ENCODE measurements at regions not wholly inside any gene's neighbourhood (a gene's known extent, or its start where the extent isn't known, plus 50 kb on each side); places are given as distances from the start of the nearest gene placed in this dataset.

- H3K79me2 ChIP-seq (replicated peaks; ENCODE audit: insufficient read depth, low read length) = no peaks in the 10 kb centered on the region
- no peaks in the 10 kb centered on the region for H3K9me2 ChIP-seq (ENCODE audit: insufficient read depth, low read length)
- H2AFZ ChIP-seq (ENCODE audit: low read depth, low read length) = no peak overlapping the region
- H3K4me3 ChIP-seq (ENCODE audit: low read length) = no peak overlapping the region
- H3K27me3 ChIP-seq (ENCODE audit: insufficient read depth, low read depth, low read length) = no peaks in the 10 kb centered on the region
- no peak for TF ChIP-seq RAD21 (conservative IDR thresholded peaks at IDR 0.05)
- no peak for TF ChIP-seq TAF1 (IDR thresholded peaks at IDR 0.05; ENCODE audit: low read depth)
- no peak for TF ChIP-seq SMC3 (conservative IDR thresholded peaks at IDR 0.05; ENCODE audit: poor library complexity)
- no peak for TF ChIP-seq EP300 (conservative IDR thresholded peaks at IDR 0.05; ENCODE audit: poor library complexity, severe bottlenecking)
- TF ChIP-seq, protein P1, sequence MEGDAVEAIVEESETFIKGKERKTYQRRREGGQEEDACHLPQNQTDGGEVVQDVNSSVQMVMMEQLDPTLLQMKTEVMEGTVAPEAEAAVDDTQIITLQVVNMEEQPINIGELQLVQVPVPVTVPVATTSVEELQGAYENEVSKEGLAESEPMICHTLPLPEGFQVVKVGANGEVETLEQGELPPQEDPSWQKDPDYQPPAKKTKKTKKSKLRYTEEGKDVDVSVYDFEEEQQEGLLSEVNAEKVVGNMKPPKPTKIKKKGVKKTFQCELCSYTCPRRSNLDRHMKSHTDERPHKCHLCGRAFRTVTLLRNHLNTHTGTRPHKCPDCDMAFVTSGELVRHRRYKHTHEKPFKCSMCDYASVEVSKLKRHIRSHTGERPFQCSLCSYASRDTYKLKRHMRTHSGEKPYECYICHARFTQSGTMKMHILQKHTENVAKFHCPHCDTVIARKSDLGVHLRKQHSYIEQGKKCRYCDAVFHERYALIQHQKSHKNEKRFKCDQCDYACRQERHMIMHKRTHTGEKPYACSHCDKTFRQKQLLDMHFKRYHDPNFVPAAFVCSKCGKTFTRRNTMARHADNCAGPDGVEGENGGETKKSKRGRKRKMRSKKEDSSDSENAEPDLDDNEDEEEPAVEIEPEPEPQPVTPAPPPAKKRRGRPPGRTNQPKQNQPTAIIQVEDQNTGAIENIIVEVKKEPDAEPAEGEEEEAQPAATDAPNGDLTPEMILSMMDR (IDR thresholded peaks at IDR 0.05; ENCODE audit: poor library complexity, severe bottlenecking) = no peak
- TF ChIP-seq EZH2 (IDR thresholded peaks at IDR 0.05; ENCODE audit: borderline replicate concordance, insufficient read depth, low read length, poor library complexity, severe bottlenecking) = no peak
- no peak for TF ChIP-seq MXI1 (conservative IDR thresholded peaks at IDR 0.05; ENCODE audit: poor library complexity, severe bottlenecking)
- TF ChIP-seq POLR2AphosphoS5 (IDR thresholded peaks at IDR 0.05) = no peak
- TF ChIP-seq, protein P2, sequence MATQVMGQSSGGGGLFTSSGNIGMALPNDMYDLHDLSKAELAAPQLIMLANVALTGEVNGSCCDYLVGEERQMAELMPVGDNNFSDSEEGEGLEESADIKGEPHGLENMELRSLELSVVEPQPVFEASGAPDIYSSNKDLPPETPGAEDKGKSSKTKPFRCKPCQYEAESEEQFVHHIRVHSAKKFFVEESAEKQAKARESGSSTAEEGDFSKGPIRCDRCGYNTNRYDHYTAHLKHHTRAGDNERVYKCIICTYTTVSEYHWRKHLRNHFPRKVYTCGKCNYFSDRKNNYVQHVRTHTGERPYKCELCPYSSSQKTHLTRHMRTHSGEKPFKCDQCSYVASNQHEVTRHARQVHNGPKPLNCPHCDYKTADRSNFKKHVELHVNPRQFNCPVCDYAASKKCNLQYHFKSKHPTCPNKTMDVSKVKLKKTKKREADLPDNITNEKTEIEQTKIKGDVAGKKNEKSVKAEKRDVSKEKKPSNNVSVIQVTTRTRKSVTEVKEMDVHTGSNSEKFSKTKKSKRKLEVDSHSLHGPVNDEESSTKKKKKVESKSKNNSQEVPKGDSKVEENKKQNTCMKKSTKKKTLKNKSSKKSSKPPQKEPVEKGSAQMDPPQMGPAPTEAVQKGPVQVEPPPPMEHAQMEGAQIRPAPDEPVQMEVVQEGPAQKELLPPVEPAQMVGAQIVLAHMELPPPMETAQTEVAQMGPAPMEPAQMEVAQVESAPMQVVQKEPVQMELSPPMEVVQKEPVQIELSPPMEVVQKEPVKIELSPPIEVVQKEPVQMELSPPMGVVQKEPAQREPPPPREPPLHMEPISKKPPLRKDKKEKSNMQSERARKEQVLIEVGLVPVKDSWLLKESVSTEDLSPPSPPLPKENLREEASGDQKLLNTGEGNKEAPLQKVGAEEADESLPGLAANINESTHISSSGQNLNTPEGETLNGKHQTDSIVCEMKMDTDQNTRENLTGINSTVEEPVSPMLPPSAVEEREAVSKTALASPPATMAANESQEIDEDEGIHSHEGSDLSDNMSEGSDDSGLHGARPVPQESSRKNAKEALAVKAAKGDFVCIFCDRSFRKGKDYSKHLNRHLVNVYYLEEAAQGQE (IDR thresholded peaks at IDR 0.05; ENCODE audit: borderline replicate concordance) = no peak
- H3K4me2 ChIP-seq (ENCODE audit: low read length) = no peak overlapping the region
- no peak overlapping the region for H3K27ac ChIP-seq (ENCODE audit: low read length)
- H3K9me3 ChIP-seq (ENCODE audit: low read length) = no peaks in the 10 kb centered on the region
- H3F3A ChIP-seq (ENCODE audit: insufficient read depth, low read length, poor library complexity, severe bottlenecking) = no peaks in the 10 kb centered on the region
- H3K36me3 ChIP-seq (ENCODE audit: insufficient read depth, low read length) = no peaks in the 10 kb centered on the region
- no peaks in the 10 kb centered on the region for H4K20me1 ChIP-seq (ENCODE audit: insufficient read depth)
- no peak overlapping the region for H3K9ac ChIP-seq (ENCODE audit: low read length)
These were observed 117.2 kb upstream of the MTNR1B start for GRCh38 chr11:92852229-92852628.

DNA sequence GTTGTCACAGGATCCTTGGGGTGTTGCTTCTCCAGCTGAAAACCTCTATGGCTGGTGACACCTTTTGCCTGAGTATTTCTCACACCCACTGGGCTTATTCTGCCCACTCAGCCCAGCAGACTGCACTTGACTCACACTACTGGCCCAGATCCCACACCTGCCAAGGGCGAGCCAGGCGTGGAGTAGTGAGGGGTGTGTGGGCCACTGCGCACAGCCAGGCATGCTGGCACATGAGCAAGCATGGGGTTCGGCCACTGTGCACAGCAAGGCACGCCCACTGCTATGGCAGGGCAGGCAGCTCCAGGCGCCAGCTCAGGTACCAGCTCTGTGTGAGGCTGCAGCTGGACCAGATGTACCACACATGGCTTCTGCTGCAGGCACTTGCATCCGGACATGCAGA is 116.5 kb upstream of the MTNR1B start:
- Histone ChIP-seq H3K27ac (ENCODE audit: low read length) (no peak overlapping the region), H3K4me2 (ENCODE audit: low read length) (no peak overlapping the region), H3K36me3 (ENCODE audit: insufficient read depth, low read length) (no peaks in the 10 kb centered on the region), H3K79me2 (replicated peaks; ENCODE audit: insufficient read depth, low read length) (no peaks in the 10 kb centered on the region), H3K4me3 (ENCODE audit: low read length) (no peak overlapping the region), H3F3A (ENCODE audit: insufficient read depth, low read length, poor library complexity, severe bottlenecking) (no peaks in the 10 kb centered on the region), H3K27me3 (ENCODE audit: insufficient read depth, low read depth, low read length) (no peaks in the 10 kb centered on the region), H3K9ac (ENCODE audit: low read length) (no peak overlapping the region), H2AFZ (ENCODE audit: low read depth, low read length) (no peak overlapping the region), H4K20me1 (ENCODE audit: insufficient read depth) (no peaks in the 10 kb centered on the region), H3K9me3 (ENCODE audit: low read length) (no peaks in the 10 kb centered on the region), H3K9me2 (ENCODE audit: insufficient read depth, low read length) (no peaks in the 10 kb centered on the region)
- TF ChIP-seq MXI1 (conservative IDR thresholded peaks at IDR 0.05; ENCODE audit: poor library complexity, severe bottlenecking) (no peak), TAF1 (IDR thresholded peaks at IDR 0.05; ENCODE audit: low read depth) (no peak), EZH2 (IDR thresholded peaks at IDR 0.05; ENCODE audit: borderline replicate concordance, insufficient read depth, low read length, poor library complexity, severe bottlenecking) (no peak), POLR2AphosphoS5 (IDR thresholded peaks at IDR 0.05) (no peak), EP300 (conservative IDR thresholded peaks at IDR 0.05; ENCODE audit: poor library complexity, severe bottlenecking) (no peak), SMC3 (conservative IDR thresholded peaks at IDR 0.05; ENCODE audit: poor library complexity) (no peak), RAD21 (conservative IDR thresholded peaks at IDR 0.05) (no peak)
- TF ChIP-seq, protein P1 (IDR thresholded peaks at IDR 0.05; ENCODE audit: poor library complexity, severe bottlenecking) = no peak
- TF ChIP-seq, protein P2 (IDR thresholded peaks at IDR 0.05; ENCODE audit: borderline replicate concordance) = no peak

Measured in neural cell (in vitro differentiated cells).